AG04450 (cell line): ENCODE measurements at regions not wholly inside any gene's neighbourhood (a gene's known extent, or its start where the extent isn't known, plus 50 kb on each side); places are given as distances from the start of the nearest gene placed in this dataset.

Experiments
- CTCF ChIA-PET: fragments of 300-600, 350-600 bp; formaldehyde crosslinking; extraction: SDS; loops from one replicate; lab custom pipeline; 2022; ENCODE audit warnings: antibody characterized with exemption, inconsistent platforms; lab: Charles Lee
- POLR2A ChIA-PET: fragments of 350-600 bp; formaldehyde crosslinking; extraction: SDS; loops from one replicate; lab custom pipeline; 2021; ENCODE audit warnings: antibody characterized with exemption, inconsistent platforms; lab: Yijun Ruan, JAX
- DNase-seq: peaks from one replicate; pipeline ENCODE4 v3.0.0-alpha.2; 2011; ENCODE audit warnings: low read depth, low spot score
- H3K27ac ChIP-seq: one replicate; pipeline ENCODE4 v1.5.1; 2012; ENCODE audit warnings: low read depth, low read length, control low read depth
- H3K27me3 ChIP-seq: one replicate; pipeline ENCODE4 v1.6.0; 2012; ENCODE audit warnings: low read length; ENCODE audit not compliant: control insufficient read depth, insufficient read depth
- H3K4me3 ChIP-seq: 2 replicates; pipeline ENCODE4 v1.5.1; 2011; ENCODE audit warnings: mild to moderate bottlenecking, low read depth, low read length, control low read depth
- H3K9me3 ChIP-seq: 2 replicates; pipeline ENCODE4 v1.5.1; 2012; ENCODE audit warnings: low read length; ENCODE audit not compliant: control insufficient read depth, insufficient read depth
- CTCF ChIP-seq: IDR thresholded peaks from 2 replicates; pipeline ENCODE4 v1.5.1; 2011; ENCODE audit warnings: low read depth, low read length, control low read depth, inconsistent platforms

GRCh38 chr12:97336900-97337751, 125.5 kb upstream of the RMST start:
- H3K27me3 ChIP-seq, result no peaks in the 10 kb centered on the region
- H3K4me3 ChIP-seq, result no peak overlapping the region
- ChIA-PET CTCF (interaction anchor here (0.5 kb wide), 1 partner anchor 1231 kb away, joined by 4 read pairs; no protein-coding TSS in a partner anchor), POLR2A (no interaction called here)
- TF ChIP-seq CTCF, result no peak
- DNase-seq, result no peak
- H3K9me3 ChIP-seq, result no peaks in the 10 kb centered on the region
- no peak overlapping the region for H3K27ac ChIP-seq

- ChIA-PET POLR2A (no interaction called here), CTCF (no interaction called here)
- DNase-seq, result no peak
- TF ChIP-seq CTCF, result no peak
- Histone ChIP-seq H3K4me3 (no peak overlapping the region), H3K27me3 (no peaks in the 10 kb centered on the region), H3K27ac (no peak overlapping the region), H3K9me3 (peaks cover 2% of the 10 kb centered on the region; the same call in 1 of the 2 replicates)
These were observed 120.5 kb upstream of the RMST start for GRCh38 chr12:97342130-97342529.

- Histone ChIP-seq H3K27me3 (no peaks in the 10 kb centered on the region), H3K27ac (no peak overlapping the region), H3K4me3 (no peak overlapping the region), H3K9me3 (peaks cover 2% of the 10 kb centered on the region; the same call in 1 of the 2 replicates)
- no peak for TF ChIP-seq CTCF
- POLR2A ChIA-PET, result no interaction called here
- CTCF ChIA-PET, result no interaction called here
- DNase-seq, result no peak
These were observed 114.6 kb upstream of the RMST start for GRCh38 chr12:97347956-97348355.

GRCh38 chr12:97358361-97358760, 104.2 kb upstream of the RMST start:
- Histone ChIP-seq H3K9me3 (no peaks in the 10 kb centered on the region), H3K27ac (no peak overlapping the region), H3K4me3 (no peak overlapping the region), H3K27me3 (no peaks in the 10 kb centered on the region)
- DNase-seq, result no peak
- TF ChIP-seq CTCF, result no peak
- POLR2A ChIA-PET, result no interaction called here
- CTCF ChIA-PET, result no interaction called here

GRCh38 chr12:97359021-97359690, 103.4 kb upstream of the RMST start:
- Histone ChIP-seq H3K27ac (no peak overlapping the region), H3K9me3 (no peaks in the 10 kb centered on the region), H3K4me3 (no peak overlapping the region), H3K27me3 (no peaks in the 10 kb centered on the region)
- POLR2A ChIA-PET, result no interaction called here
- no peak for TF ChIP-seq CTCF
- no peak for DNase-seq
- CTCF ChIA-PET, result no interaction called here
